AG10803 (cell line): ENCODE measurements at regions not wholly inside any gene's neighbourhood (a gene's known extent, or its start where the extent isn't known, plus 50 kb on each side); places are given as distances from the start of the nearest gene placed in this dataset.
A peak's percentile ranks its signal among the peaks of the same experiment; 100 is the strongest.

Source experiments
- DNase-seq: peaks from one replicate; pipeline ENCODE4 v3.0.0; 2010; ENCODE audit warnings: low read depth
- H3K4me3 ChIP-seq: 2 replicates; pipeline ENCODE4 v1.5.1; 2011; ENCODE audit warnings: mild to moderate bottlenecking, low read length, control low read depth
- TF ChIP-seq, protein P1 (sequence below): conservative IDR thresholded peaks from 2 replicates; pipeline ENCODE4 v1.5.1; 2011; ENCODE audit warnings: mild to moderate bottlenecking, low read length, control low read depth, inconsistent platforms

DNA sequence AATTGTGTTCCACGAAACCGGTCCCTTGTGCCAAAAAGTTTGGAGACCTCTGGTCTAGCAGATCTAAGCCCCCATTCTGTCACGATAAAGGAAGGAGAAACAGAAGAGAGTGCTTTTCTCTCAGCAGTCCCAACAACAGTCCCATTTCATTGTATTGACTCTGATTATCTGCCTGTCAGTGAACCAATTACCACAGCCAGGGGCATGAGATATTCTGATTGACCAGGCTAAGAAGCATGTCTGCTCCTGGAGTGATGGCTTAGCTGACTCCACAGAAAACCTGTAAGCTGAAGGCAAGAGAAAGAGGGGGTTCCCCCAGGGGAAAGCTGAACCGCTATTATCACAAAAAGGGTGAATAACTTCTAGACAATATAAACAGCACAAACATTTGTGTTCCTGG, 765.4 kb downstream of the SORCS1 start:
- DNase-seq, result no peak
- TF ChIP-seq, protein P1, sequence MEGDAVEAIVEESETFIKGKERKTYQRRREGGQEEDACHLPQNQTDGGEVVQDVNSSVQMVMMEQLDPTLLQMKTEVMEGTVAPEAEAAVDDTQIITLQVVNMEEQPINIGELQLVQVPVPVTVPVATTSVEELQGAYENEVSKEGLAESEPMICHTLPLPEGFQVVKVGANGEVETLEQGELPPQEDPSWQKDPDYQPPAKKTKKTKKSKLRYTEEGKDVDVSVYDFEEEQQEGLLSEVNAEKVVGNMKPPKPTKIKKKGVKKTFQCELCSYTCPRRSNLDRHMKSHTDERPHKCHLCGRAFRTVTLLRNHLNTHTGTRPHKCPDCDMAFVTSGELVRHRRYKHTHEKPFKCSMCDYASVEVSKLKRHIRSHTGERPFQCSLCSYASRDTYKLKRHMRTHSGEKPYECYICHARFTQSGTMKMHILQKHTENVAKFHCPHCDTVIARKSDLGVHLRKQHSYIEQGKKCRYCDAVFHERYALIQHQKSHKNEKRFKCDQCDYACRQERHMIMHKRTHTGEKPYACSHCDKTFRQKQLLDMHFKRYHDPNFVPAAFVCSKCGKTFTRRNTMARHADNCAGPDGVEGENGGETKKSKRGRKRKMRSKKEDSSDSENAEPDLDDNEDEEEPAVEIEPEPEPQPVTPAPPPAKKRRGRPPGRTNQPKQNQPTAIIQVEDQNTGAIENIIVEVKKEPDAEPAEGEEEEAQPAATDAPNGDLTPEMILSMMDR, result no peak
- H3K4me3 ChIP-seq, result no peak overlapping the region

DNA sequence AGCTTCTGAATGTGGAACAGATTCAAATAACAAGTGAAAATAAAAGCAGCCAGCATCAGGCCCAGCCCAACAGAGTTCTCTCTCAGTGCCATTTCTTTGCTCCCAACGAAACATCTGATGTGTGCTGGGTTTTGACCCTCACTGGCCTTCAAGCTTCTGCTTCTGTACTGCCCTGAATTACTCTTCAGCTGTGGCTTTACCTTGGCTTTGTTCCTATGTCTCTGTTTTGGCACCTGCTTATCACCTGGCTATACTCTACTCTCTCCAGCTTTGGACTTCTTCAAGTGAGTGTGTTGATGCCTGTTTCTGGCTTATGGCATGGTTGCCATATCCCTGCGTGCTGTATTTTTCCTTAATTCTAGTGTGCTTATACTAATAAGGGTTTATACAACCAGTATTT, 768.3 kb downstream of the SORCS1 start:
- TF ChIP-seq, protein P1, result no peak
- H3K4me3 ChIP-seq, result no peak overlapping the region
- DNase-seq, result no peak

DNA sequence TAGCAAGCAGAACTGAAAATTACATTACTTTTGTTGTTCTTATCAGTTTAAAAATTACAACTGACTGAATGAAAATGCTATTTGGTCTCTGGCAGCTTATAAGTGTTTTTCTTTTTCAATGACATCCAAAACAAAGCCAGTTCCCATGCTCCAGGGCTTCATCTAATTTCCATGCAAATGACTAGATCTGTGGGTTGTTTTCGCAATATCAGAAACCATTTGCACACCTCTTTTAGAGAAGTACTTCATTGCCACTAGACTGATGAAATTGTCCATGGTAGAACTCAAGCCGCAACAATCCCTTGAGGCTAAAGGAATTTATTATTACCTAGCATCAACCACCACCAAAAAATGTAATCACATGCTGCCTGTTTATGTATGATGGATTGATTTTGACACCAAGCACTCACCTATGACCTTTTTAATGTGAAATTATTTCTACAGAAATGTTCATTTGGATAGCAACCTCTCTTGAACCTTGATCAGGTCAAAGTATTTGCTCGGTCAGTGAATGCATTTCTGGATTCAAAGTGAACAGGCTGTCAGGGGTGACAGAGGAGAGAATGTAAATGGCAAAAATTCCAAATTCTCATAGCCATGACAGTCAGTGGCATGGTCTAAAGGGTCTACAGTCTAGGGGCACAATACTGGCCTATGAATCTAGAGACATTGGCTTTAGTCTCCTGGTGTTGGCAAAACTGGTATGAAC, 769.3 kb downstream of the SORCS1 start:
- DNase-seq, result peak; percentile 40
- no peak overlapping the region for H3K4me3 ChIP-seq
- TF ChIP-seq, protein P1, result no peak

DNA sequence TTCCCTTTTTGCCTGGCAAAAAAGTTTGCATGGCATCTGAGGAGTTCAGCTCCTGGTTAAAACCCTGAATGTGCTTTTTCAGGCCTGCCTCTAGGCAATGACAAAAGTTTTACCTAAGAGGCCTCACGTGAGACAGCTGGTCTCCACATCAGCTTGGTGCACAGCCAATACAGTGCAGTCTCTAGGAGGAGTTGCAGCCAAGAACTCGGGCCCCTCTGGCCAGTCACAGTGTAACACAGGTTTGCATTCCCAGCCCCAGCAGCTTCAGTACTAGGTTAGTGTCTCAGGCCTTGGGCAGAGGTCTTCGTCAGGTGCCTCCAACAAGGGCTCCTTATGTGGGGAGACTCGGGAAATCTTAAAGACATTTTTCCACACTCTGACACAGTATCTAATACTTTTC, 771.7 kb downstream of the SORCS1 start:
- no peak for DNase-seq
- no peak overlapping the region for H3K4me3 ChIP-seq
- TF ChIP-seq, protein P1, result no peak

DNA sequence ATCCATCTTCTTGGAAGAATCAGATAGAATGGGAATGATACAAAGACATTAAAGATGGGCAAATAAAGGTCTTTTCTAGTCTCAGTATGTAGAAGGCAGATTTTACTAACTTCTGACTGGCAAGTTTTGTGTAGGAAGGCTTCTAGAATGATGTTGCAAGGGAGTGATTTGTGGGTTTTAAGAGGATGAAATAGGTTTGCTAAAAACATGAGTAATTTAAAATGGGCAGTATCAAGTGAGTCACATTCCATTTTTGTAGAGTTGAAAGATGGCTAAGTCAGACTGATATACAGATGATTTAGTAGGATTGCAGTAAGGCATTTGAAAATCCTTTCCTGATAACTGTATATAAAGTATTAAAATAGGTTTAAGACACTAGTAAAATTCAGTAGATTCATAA, 777.4 kb downstream of the SORCS1 start:
- peak; percentile 33 for DNase-seq
- H3K4me3 ChIP-seq, result no peak overlapping the region
- TF ChIP-seq, protein P1, result no peak

DNA sequence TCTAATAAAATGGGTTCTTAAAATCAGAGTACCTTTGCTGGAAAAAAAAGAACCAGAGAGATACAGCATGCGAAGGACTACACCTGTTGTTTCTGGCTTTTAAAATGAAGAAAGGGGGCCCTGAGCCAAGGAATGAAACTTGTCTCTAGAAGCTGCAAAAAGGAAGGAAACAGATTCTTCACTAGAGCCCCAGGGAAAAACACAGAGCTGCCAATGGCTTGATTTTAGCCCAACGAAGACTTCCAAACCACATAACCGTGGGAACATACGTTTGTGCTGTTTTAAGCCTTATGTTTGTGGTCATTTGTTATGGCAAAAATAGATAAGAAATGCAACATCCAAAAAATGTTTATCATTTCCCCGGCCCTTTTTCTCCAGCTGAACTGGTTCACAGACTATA, 780.0 kb downstream of the SORCS1 start:
- H3K4me3 ChIP-seq, result no peak overlapping the region
- TF ChIP-seq, protein P1, result no peak

DNA sequence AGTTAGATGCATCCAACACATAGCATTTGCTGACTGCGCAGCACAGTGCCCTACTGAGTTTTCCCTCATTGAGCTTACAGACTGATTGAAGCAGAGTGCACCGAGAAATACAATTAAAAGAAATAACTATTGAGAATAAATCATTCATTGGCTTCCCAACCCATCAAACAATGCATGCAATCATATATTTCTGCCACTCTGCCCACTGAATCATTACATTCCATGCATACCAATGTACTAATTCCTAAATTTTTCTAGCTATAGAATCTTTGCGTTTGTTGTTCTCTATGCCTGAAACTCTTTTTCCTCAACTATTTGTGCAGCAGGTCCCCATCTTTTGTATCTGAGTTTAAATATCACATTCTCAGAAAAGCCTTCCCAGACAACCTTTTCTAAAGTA, 783.8 kb downstream of the SORCS1 start:
- TF ChIP-seq, protein P1, result no peak
- no peak for DNase-seq
- no peak overlapping the region for H3K4me3 ChIP-seq

More for the DNA sequence above, 780.0 kb downstream of the SORCS1 start:
- DNase-seq, result peak; percentile 4
